NCI-H1694 treated with DMSO at 0.1 percent for 48 hours (cell line): ENCODE measurements at regions not wholly inside any gene's neighbourhood (a gene's known extent, or its start where the extent isn't known, plus 50 kb on each side); places are given as distances from the start of the nearest gene placed in this dataset.
"Not testable (repeated sequence)": the region's sequence is repeated elsewhere in the genome, so short reads cannot be mapped to it uniquely, and the experiment has no call there.

Source experiments
- DNase-seq: peaks from one replicate; lab custom pipeline; 2025; lab: John Stamatoyannopoulos, UW

GRCh38 chr12:71385155-71385554 is 54.4 kb upstream of the LGR5 start:
- no peak for DNase-seq

GRCh38 chr12:71376711-71377355 is 62.8 kb upstream of the LGR5 start:
- not testable (repeated sequence) for DNase-seq

GRCh38 chr12:71371122-71371521 is 68.5 kb upstream of the LGR5 start:
- no peak for DNase-seq

- DNase-seq = no peak
Observed at GRCh38 chr12:71360013-71360412, 79.6 kb upstream of the LGR5 start.

- no peak for DNase-seq
Observed at GRCh38 chr12:71356569-71356968, 83.0 kb upstream of the LGR5 start.

- no peak for DNase-seq
Observed at GRCh38 chr12:71354871-71355270, 84.7 kb upstream of the LGR5 start.

GRCh38 chr12:71353607-71354006 is 86.0 kb upstream of the LGR5 start:
- no peak for DNase-seq

- no peak for DNase-seq
Observed at GRCh38 chr12:71349950-71350349, 89.6 kb upstream of the LGR5 start.

- no peak for DNase-seq
Observed at GRCh38 chr12:71338933-71339332, 100.7 kb upstream of the LGR5 start.

GRCh38 chr12:71335963-71336257 is 103.7 kb upstream of the LGR5 start:
- no peak for DNase-seq

- no peak for DNase-seq
Observed at GRCh38 chr12:71335151-71335962, 104.2 kb upstream of the LGR5 start.

- DNase-seq = no peak
Observed at GRCh38 chr12:71333418-71333817, 106.2 kb upstream of the LGR5 start.

GRCh38 chr12:71329956-71330355 is 109.6 kb upstream of the LGR5 start:
- DNase-seq = no peak

GRCh38 chr12:71321531-71321930 is 118.1 kb upstream of the LGR5 start:
- no peak for DNase-seq

GRCh38 chr12:71321130-71321529 is 118.5 kb upstream of the LGR5 start:
- DNase-seq = no peak

GRCh38 chr12:71315328-71315985 is 124.1 kb upstream of the LGR5 start:
- DNase-seq = no peak

- no peak for DNase-seq
Observed at GRCh38 chr12:71312768-71313403, 126.7 kb upstream of the LGR5 start.

- not testable (repeated sequence) for DNase-seq
Observed at GRCh38 chr12:71311611-71312010, 128.0 kb upstream of the LGR5 start.

- no peak for DNase-seq
Observed at GRCh38 chr12:71306808-71307207, 132.8 kb upstream of the LGR5 start.

- no peak for DNase-seq
Observed at GRCh38 chr12:71304306-71304705, 135.3 kb upstream of the LGR5 start.

- no peak for DNase-seq
Observed at GRCh38 chr12:71303199-71303598, 136.4 kb upstream of the LGR5 start.

- DNase-seq = no peak
Observed at GRCh38 chr12:71300772-71301675, 138.6 kb upstream of the LGR5 start.
